Peyer's patch (tissue), 4 donors: ENCODE measurements at regions not wholly inside any gene's neighbourhood (a gene's known extent, or its start where the extent isn't known, plus 50 kb on each side); places are given as distances from the start of the nearest gene placed in this dataset.

Source experiments
- CTCF ChIP-seq, 6 experiments: fragments of 450-650 bp in 4 of 6; fragments of 200-600 bp in 2 of 6; sonication (generic) in 1 of 6; IDR thresholded peaks; one replicate each; pipeline ENCODE4 v1.5.1; 2017 to 2019; ENCODE audit warnings: antibody characterized with exemption in 6 of 6, mild to moderate bottlenecking in 3 of 6, moderate library complexity in 1 of 6
- POLR2A ChIP-seq, 2 donors: fragments of 450-650 bp; IDR thresholded peaks; one replicate each; pipeline ENCODE4 v1.5.1; 2017; ENCODE audit warnings: antibody characterized with exemption in 2 of 2, mild to moderate bottlenecking in 2 of 2, moderate library complexity in 2 of 2

- TF ChIP-seq POLR2A (IDR thresholded peaks at IDR 0.05) = no peak
- TF ChIP-seq CTCF (IDR thresholded peaks at IDR 0.05) = no peak
Observed at GRCh38 chr1:4216231-4216630, 316.2 kb upstream of the C1orf174 start.
